ENCODE measurements at regions not wholly inside any gene's neighbourhood (a gene's known extent, or its start where the extent isn't known, plus 50 kb on each side); places are given as distances from the start of the nearest gene placed in this dataset.

GRCh38 chrX:39774774-39775328 lies 322.9 kb downstream of the BCOR start:
- H3K9me3 ChIP-seq, result no peaks in the 10 kb centered on the region
- H3K27me3 ChIP-seq, result peaks cover 0 to 4% (median 0%) of the 10 kb centered on the region in 3 donors
- H3K4me1 ChIP-seq, result peaks cover 0 to 14% (median 8%) of the 10 kb centered on the region in 4 donors
- no peaks in the 10 kb centered on the region for H3K36me3 ChIP-seq
- TF ChIP-seq POLR2AphosphoS5 (IDR thresholded peaks at IDR 0.05) (no peak), EP300 (IDR thresholded peaks at IDR 0.05) (no peak), POLR2A (IDR thresholded peaks at IDR 0.05) (no peak)
- TF ChIP-seq, protein P1, sequence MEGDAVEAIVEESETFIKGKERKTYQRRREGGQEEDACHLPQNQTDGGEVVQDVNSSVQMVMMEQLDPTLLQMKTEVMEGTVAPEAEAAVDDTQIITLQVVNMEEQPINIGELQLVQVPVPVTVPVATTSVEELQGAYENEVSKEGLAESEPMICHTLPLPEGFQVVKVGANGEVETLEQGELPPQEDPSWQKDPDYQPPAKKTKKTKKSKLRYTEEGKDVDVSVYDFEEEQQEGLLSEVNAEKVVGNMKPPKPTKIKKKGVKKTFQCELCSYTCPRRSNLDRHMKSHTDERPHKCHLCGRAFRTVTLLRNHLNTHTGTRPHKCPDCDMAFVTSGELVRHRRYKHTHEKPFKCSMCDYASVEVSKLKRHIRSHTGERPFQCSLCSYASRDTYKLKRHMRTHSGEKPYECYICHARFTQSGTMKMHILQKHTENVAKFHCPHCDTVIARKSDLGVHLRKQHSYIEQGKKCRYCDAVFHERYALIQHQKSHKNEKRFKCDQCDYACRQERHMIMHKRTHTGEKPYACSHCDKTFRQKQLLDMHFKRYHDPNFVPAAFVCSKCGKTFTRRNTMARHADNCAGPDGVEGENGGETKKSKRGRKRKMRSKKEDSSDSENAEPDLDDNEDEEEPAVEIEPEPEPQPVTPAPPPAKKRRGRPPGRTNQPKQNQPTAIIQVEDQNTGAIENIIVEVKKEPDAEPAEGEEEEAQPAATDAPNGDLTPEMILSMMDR (IDR thresholded peaks at IDR 0.05), result no peak
- WGBS, 2 donors, result 56 to 63% methylated on average over 5 of the region's 5 CpGs
- DNase-seq, result no peak
- no peak overlapping the region for H3K4me3 ChIP-seq
- H3K27ac ChIP-seq, result no peak overlapping the region
- intact Hi-C loops (cut with DNase I), result loop anchor here (5.0 kb wide), 1 partner anchor 37 kb away; no protein-coding TSS in a partner anchor

GRCh38 chrX:39777623-39778025 lies 320.1 kb downstream of the BCOR start:
- intact Hi-C loops (cut with DNase I), result no loop called here
- Histone ChIP-seq H3K9me3 (no peaks in the 10 kb centered on the region), H3K36me3 (no peaks in the 10 kb centered on the region), H3K27me3 (peaks cover 0 to 4% (median 0%) of the 10 kb centered on the region in 3 donors), H3K4me1 (peaks cover 0 to under 1% (median 0%) of the 10 kb centered on the region in 4 donors), H3K27ac (no peak overlapping the region), H3K4me3 (no peak overlapping the region)
- TF ChIP-seq EP300 (IDR thresholded peaks at IDR 0.05) (no peak), POLR2AphosphoS5 (IDR thresholded peaks at IDR 0.05) (no peak), POLR2A (IDR thresholded peaks at IDR 0.05) (no peak)
- TF ChIP-seq, protein P1 (IDR thresholded peaks at IDR 0.05), result no peak
- 64 to 90% methylated on average over 5 of the region's 5 CpGs for WGBS, 2 donors
- no peak for DNase-seq

- DNase-seq, result no peak
- H3K9me3 ChIP-seq, result no peaks in the 10 kb centered on the region
- no peak overlapping the region for H3K4me3 ChIP-seq
- TF ChIP-seq POLR2A (IDR thresholded peaks at IDR 0.05) (no peak), POLR2AphosphoS5 (IDR thresholded peaks at IDR 0.05) (no peak), EP300 (IDR thresholded peaks at IDR 0.05) (no peak)
- TF ChIP-seq, protein P1 (IDR thresholded peaks at IDR 0.05), result no peak
- 78 to 90% methylated on average over 12 of the region's 12 CpGs for WGBS, 2 donors
- no peaks in the 10 kb centered on the region for H3K4me1 ChIP-seq
- intact Hi-C loops (cut with DNase I), result no loop called here
- no peaks in the 10 kb centered on the region for H3K36me3 ChIP-seq
- peaks cover 0 to 4% (median 0%) of the 10 kb centered on the region in 3 donors for H3K27me3 ChIP-seq
- no peak overlapping the region for H3K27ac ChIP-seq
Observed at GRCh38 chrX:39779952-39780783, 317.6 kb downstream of the BCOR start.

- TF ChIP-seq EP300 (IDR thresholded peaks at IDR 0.05) (no peak), POLR2A (IDR thresholded peaks at IDR 0.05) (no peak), POLR2AphosphoS5 (IDR thresholded peaks at IDR 0.05) (no peak)
- TF ChIP-seq, protein P1 (IDR thresholded peaks at IDR 0.05), result no peak
- H3K4me3 ChIP-seq, result no peak overlapping the region
- peaks cover 0 to 4% (median 0%) of the 10 kb centered on the region in 3 donors for H3K27me3 ChIP-seq
- no peaks in the 10 kb centered on the region for H3K9me3 ChIP-seq
- intact Hi-C loops (cut with DNase I), result no loop called here
- no peaks in the 10 kb centered on the region for H3K4me1 ChIP-seq
- WGBS, 2 donors, result 91 to 96% methylated on average over 4 of the region's 4 CpGs
- H3K27ac ChIP-seq, result no peak overlapping the region
- no peaks in the 10 kb centered on the region for H3K36me3 ChIP-seq
- DNase-seq, result no peak
Observed at GRCh38 chrX:39782276-39782675, 315.5 kb downstream of the BCOR start.
